Lung (tissue), 11 donors: ENCODE measurements at regions not wholly inside any gene's neighbourhood (a gene's known extent, or its start where the extent isn't known, plus 50 kb on each side); places are given as distances from the start of the nearest gene placed in this dataset.
A peak's percentile ranks its signal among the peaks of the same experiment; 100 is the strongest.

Experiments
- ATAC-seq: fragments of 200-7000 bp; cut with Tn5 transposase; one replicate; pipeline ENCODE4 v1.9.1; 2020; ENCODE audit warnings: moderate number of reproducible peaks; ENCODE audit not compliant: insufficient read depth, low FRiP score
- DNase-seq, 3 donors: peaks; one replicate each; pipeline ENCODE4 v3.0.0-alpha.2; 2013 to 2017
- H3K27ac ChIP-seq, 2 donors: one replicate each; pipeline ENCODE4 v1.5.1; 2013; ENCODE audit warnings: mild to moderate bottlenecking in 2 of 2, moderate library complexity in 2 of 2, control low read depth in 1 of 2, inconsistent platforms in 1 of 2, low read depth in 1 of 2, low read length in 1 of 2
- H3K27me3 ChIP-seq, 3 donors: one replicate each; pipeline ENCODE4 v1.5.1; 2013; ENCODE audit warnings: low read length in 2 of 3; ENCODE audit not compliant: control insufficient read depth in 3 of 3, insufficient read depth in 3 of 3
- H3K36me3 ChIP-seq, 4 donors: one replicate each; pipeline ENCODE4 v1.5.1; 2013; ENCODE audit warnings: low read length in 4 of 4, mild to moderate bottlenecking in 1 of 4, moderate library complexity in 1 of 4; ENCODE audit not compliant: control insufficient read depth in 4 of 4, insufficient read depth in 4 of 4
- H3K4me1 ChIP-seq, 5 donors: one replicate each; pipeline ENCODE4 v1.5.1; 2013; ENCODE audit warnings: low read length in 5 of 5, mild to moderate bottlenecking in 2 of 5, moderate library complexity in 1 of 5; ENCODE audit not compliant: control insufficient read depth in 5 of 5, insufficient read depth in 5 of 5
- H3K4me3 ChIP-seq: one replicate; pipeline ENCODE4 v1.5.1; 2013; ENCODE audit warnings: mild to moderate bottlenecking, control low read depth, moderate library complexity
- H3K9ac ChIP-seq, 2 donors: one replicate each; pipeline ENCODE4 v1.5.1; 2013; ENCODE audit warnings: low read length in 2 of 2, control low read depth in 1 of 2; ENCODE audit not compliant: insufficient read depth in 1 of 2
- H3K9me3 ChIP-seq, 4 donors: one replicate each; pipeline ENCODE4 v1.5.1; 2013; ENCODE audit warnings: low read length in 3 of 4, mild to moderate bottlenecking in 1 of 4, moderate library complexity in 1 of 4; ENCODE audit not compliant: control insufficient read depth in 4 of 4, insufficient read depth in 3 of 4
- WGBS, 2 donors: extraction: QIAGEN DNeasy Blood & Tissue Kit; methylation state at CpG; one replicate each; pipeline ENCODE4 v1.1.7; 2013; 5-methylcytosine and 5-hydroxymethylcytosine counted together
- TF ChIP-seq, protein P1 (sequence below): IDR thresholded peaks from 2 replicates; pipeline ENCODE4 v1.5.1; 2012; ENCODE audit warnings: mild to moderate bottlenecking; ENCODE audit errors: control extremely low read depth, extremely low read depth
- donor health status: control.
- donor health status: control.
- donor health status: Bipolar disorder and iron deficiency.
- donor health status: healthy.
- donor health status: DM: yes; HTN: yes; CAD: no.

DNA sequence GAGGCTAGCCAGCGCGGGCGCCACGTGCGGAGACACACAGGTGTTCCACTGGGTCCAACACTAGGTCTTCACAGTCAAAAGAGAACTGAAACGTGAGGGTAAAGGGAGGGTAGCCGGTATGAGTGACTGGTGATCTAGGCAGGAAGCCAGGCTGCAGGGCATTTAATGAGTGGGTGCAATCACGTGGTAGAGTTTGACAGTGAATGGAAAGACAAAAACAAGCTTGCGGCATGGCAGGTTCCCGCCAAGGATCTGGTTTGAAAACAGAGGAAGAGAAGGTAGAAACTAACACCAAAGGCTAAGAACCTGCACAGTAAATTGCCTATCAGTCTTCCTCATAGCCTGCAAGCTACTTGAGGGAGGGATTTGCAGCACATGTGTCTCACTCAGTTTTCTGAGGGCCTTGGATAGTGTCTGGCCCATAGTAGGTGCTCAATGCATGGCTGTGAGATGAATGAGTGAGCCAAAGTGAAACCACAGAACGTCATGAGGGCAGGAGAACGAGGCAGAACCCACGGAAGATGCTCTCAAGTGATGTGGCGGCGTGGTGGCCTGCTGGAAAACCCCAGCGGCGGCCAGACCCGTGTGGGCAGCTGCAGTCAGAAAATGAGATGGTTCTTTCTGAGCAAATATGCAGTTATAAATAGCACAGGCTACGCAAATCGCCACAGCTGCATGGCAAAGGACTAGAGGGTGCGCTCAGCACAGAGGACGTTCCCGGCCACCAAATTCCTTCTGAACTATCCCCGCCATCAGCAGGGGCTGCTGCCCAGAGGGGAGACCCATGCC lies 183.6 kb upstream of the NFE2L3 start:
- DNase-seq: no peak
- no peak for ATAC-seq
- WGBS, 2 donors: 74 to 83% methylated on average over 24 of the region's 24 CpGs

DNA sequence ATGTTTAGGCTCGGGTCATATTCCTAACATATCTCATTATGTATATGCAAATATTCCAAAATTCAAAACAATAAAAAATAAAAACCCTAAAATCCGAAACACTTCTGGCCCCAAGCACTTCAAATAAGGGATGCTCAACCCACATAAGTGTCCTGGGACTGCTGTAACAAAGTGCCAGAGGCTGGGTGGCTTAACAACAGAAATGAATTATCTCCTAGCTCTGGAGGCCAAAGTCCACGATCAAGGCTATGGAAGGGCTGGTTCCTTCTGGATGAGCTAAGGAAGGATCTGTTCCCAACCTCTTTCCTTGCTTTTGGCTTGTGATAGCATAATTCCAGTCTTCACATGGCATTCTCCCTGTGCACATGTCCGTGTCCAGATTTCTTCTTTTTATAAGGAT lies 181.6 kb upstream of the NFE2L3 start:
- H3K27me3 ChIP-seq: no peaks in the 10 kb centered on the region
- DNase-seq (no peak), ATAC-seq (no peak)
- no peaks in the 10 kb centered on the region for H3K36me3 ChIP-seq
- TF ChIP-seq, protein P1, sequence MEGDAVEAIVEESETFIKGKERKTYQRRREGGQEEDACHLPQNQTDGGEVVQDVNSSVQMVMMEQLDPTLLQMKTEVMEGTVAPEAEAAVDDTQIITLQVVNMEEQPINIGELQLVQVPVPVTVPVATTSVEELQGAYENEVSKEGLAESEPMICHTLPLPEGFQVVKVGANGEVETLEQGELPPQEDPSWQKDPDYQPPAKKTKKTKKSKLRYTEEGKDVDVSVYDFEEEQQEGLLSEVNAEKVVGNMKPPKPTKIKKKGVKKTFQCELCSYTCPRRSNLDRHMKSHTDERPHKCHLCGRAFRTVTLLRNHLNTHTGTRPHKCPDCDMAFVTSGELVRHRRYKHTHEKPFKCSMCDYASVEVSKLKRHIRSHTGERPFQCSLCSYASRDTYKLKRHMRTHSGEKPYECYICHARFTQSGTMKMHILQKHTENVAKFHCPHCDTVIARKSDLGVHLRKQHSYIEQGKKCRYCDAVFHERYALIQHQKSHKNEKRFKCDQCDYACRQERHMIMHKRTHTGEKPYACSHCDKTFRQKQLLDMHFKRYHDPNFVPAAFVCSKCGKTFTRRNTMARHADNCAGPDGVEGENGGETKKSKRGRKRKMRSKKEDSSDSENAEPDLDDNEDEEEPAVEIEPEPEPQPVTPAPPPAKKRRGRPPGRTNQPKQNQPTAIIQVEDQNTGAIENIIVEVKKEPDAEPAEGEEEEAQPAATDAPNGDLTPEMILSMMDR: no peak
- WGBS, 2 donors: 92 to 94% methylated on average over 4 of the region's 4 CpGs
- H3K9me3 ChIP-seq: peaks cover 0 to 1% (median 0%) of the 10 kb centered on the region in 4 donors
- H3K27ac ChIP-seq: no peak overlapping the region
- peaks cover 0 to 4% (median 0%) of the 10 kb centered on the region in 5 donors for H3K4me1 ChIP-seq
- H3K4me3 ChIP-seq: no peak overlapping the region
- H3K9ac ChIP-seq: peak overlapping the region in 1 of 2 donors; percentile 16

More for the DNA sequence above, 183.6 kb upstream of the NFE2L3 start:
- H3K27ac ChIP-seq: no peak overlapping the region
- no peak overlapping the region for H3K4me3 ChIP-seq
- peaks cover 0 to 11% (median 0%) of the 10 kb centered on the region in 5 donors for H3K4me1 ChIP-seq
- TF ChIP-seq, protein P1: no peak
- no peaks in the 10 kb centered on the region for H3K27me3 ChIP-seq
- H3K36me3 ChIP-seq: no peaks in the 10 kb centered on the region
- H3K9me3 ChIP-seq: peaks cover 0 to 1% (median 0%) of the 10 kb centered on the region in 4 donors
- H3K9ac ChIP-seq: no peak overlapping the region

DNA sequence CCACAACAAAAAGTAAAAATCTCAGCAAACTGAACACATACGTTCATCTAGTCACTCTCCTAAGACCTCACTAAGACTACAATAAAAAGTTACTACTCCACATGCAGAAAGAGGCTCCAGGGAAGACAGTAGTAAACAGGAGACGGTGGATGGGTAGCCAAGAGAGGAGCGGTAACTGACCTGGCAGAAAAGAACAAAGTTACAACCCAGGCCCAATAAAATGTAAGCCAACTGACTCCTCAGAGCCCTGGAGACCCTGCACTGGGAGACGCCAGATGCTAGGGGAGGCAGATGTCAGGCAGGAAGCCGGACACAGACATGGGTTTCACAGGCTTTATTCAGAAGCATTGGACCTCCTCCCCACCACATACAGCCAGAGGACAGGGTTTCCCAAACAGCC lies 181.1 kb upstream of the NFE2L3 start:
- Histone ChIP-seq H3K9ac (peak overlapping the region in 1 of 2 donors; percentile 16), H3K27me3 (no peaks in the 10 kb centered on the region), H3K27ac (no peak overlapping the region), H3K4me1 (no peaks in the 10 kb centered on the region), H3K4me3 (no peak overlapping the region), H3K36me3 (no peaks in the 10 kb centered on the region), H3K9me3 (peaks cover 0 to 1% (median 0%) of the 10 kb centered on the region in 4 donors)
- ATAC-seq (no peak), DNase-seq (no peak)
- WGBS, 2 donors: 75 to 86% methylated on average over 5 of the region's 5 CpGs
- TF ChIP-seq, protein P1: no peak
